Type B pancreatic cell (in vitro differentiated cells): ENCODE measurements at regions not wholly inside any gene's neighbourhood (a gene's known extent, or its start where the extent isn't known, plus 50 kb on each side); places are given as distances from the start of the nearest gene placed in this dataset.
"Not testable (repeated sequence)": the region's sequence is repeated elsewhere in the genome, so short reads cannot be mapped to it uniquely, and the experiment has no call there.

Experiments used
- DNase-seq: peaks from one replicate; pipeline ENCODE4 v3.0.0; 2021; ENCODE audit warnings: mixed read lengths; ENCODE audit not compliant: unreplicated experiment; ENCODE audit errors: extremely low spot score
- H3K27ac Mint-ChIP-seq: 2 replicates; pipeline ENCODE4 v1.8.0; 2021; ENCODE audit warnings: mild to moderate bottlenecking, mixed read lengths
- H3K27me3 Mint-ChIP-seq: 2 replicates; pipeline ENCODE4 v1.8.0; 2021; ENCODE audit warnings: mixed read lengths
- H3K36me3 Mint-ChIP-seq: 2 replicates; pipeline ENCODE4 v1.8.0; 2021; ENCODE audit warnings: mixed read lengths
- H3K4me1 Mint-ChIP-seq: one replicate; pipeline ENCODE4 v1.8.0; 2021; ENCODE audit warnings: mixed read lengths; ENCODE audit not compliant: unreplicated experiment
- H3K4me3 Mint-ChIP-seq: 2 replicates; pipeline ENCODE4 v1.8.0; 2021; ENCODE audit warnings: mild to moderate bottlenecking, mixed read lengths
- H3K9me3 Mint-ChIP-seq: 2 replicates; pipeline ENCODE4 v1.8.0; 2021; ENCODE audit warnings: mixed read lengths
- CTCF ChIP-seq: fragments of 200-600 bp; sonication (generic); conservative IDR thresholded peaks from 2 replicates; pipeline ENCODE4 v1.5.0; 2021; ENCODE audit warnings: antibody characterized with exemption, mild to moderate bottlenecking

GRCh38 chr10:121392657-121393056, 205.6 kb downstream of the FGFR2 start:
- peak; percentile 27 for TF ChIP-seq CTCF
- Mint-ChIP-seq H3K4me3 (no peak overlapping the region), H3K36me3 (no peaks in the 10 kb centered on the region)

GRCh38 chr10:121393522-121393921, 204.7 kb downstream of the FGFR2 start:
- H3K9me3 Mint-ChIP-seq, result no peaks in the 10 kb centered on the region
- TF ChIP-seq CTCF, result no peak
- no peak for DNase-seq
- no peak overlapping the region for H3K27ac Mint-ChIP-seq
- H3K36me3 Mint-ChIP-seq, result no peaks in the 10 kb centered on the region
- no peak overlapping the region for H3K4me3 Mint-ChIP-seq
- H3K4me1 Mint-ChIP-seq, result peaks cover 13% of the 10 kb centered on the region
- H3K27me3 Mint-ChIP-seq, result no peaks in the 10 kb centered on the region

More at GRCh38 chr10:121392657-121393056, 205.6 kb downstream of the FGFR2 start:
- H3K9me3 Mint-ChIP-seq, result no peaks in the 10 kb centered on the region
- no peaks in the 10 kb centered on the region for H3K27me3 Mint-ChIP-seq
- no peak for DNase-seq
- H3K27ac Mint-ChIP-seq, result no peak overlapping the region
- H3K4me1 Mint-ChIP-seq, result peaks cover 13% of the 10 kb centered on the region

DNA sequence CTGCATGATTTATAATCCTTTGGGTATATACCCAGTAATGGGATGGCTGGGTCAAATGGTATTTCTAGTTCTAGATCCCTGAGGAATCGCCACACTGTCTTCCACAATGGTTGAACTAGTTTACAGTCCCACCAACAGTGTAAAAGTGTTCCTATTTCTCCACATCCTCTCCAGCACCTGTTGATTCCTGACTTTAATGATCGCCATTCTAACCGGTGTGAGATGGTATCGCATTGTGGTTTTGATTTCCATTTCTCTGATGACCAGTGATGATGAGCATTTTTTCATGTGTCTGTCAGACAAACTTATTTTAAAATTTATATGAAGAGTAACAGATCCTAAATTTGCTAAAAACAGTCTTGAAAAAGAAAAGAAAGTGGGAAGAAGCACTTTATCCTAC, 197.7 kb downstream of the FGFR2 start:
- H3K4me3 Mint-ChIP-seq, H3K27me3 Mint-ChIP-seq, H3K4me1 Mint-ChIP-seq, H3K36me3 Mint-ChIP-seq, H3K9me3 Mint-ChIP-seq, DNase-seq, H3K27ac Mint-ChIP-seq: not testable (repeated sequence)

GRCh38 chr10:121403527-121403926, 194.7 kb downstream of the FGFR2 start:
- Mint-ChIP-seq H3K9me3 (no peaks in the 10 kb centered on the region), H3K4me3 (no peak overlapping the region), H3K36me3 (no peaks in the 10 kb centered on the region), H3K27ac (no peak overlapping the region), H3K27me3 (no peaks in the 10 kb centered on the region), H3K4me1 (peaks cover 7% of the 10 kb centered on the region)
- DNase-seq, result no peak
- TF ChIP-seq CTCF, result no peak

GRCh38 chr10:121404611-121405010, 193.6 kb downstream of the FGFR2 start:
- H3K27me3 Mint-ChIP-seq, result no peaks in the 10 kb centered on the region
- H3K36me3 Mint-ChIP-seq, result no peaks in the 10 kb centered on the region
- H3K4me1 Mint-ChIP-seq, result peaks cover 9% of the 10 kb centered on the region
- H3K27ac Mint-ChIP-seq, result no peak overlapping the region
- TF ChIP-seq CTCF, result no peak
- H3K4me3 Mint-ChIP-seq, result no peak overlapping the region
- H3K9me3 Mint-ChIP-seq, result no peaks in the 10 kb centered on the region
- no peak for DNase-seq

GRCh38 chr10:121405096-121405495, 193.1 kb downstream of the FGFR2 start:
- DNase-seq, result no peak
- Mint-ChIP-seq H3K27me3 (no peaks in the 10 kb centered on the region), H3K9me3 (no peaks in the 10 kb centered on the region), H3K4me1 (peaks cover 12% of the 10 kb centered on the region), H3K36me3 (no peaks in the 10 kb centered on the region), H3K27ac (no peak overlapping the region), H3K4me3 (no peak overlapping the region)
- no peak for TF ChIP-seq CTCF
